ENCODE measurements at regions not wholly inside any gene's neighbourhood (a gene's known extent, or its start where the extent isn't known, plus 50 kb on each side); places are given as distances from the start of the nearest gene placed in this dataset.

DNA sequence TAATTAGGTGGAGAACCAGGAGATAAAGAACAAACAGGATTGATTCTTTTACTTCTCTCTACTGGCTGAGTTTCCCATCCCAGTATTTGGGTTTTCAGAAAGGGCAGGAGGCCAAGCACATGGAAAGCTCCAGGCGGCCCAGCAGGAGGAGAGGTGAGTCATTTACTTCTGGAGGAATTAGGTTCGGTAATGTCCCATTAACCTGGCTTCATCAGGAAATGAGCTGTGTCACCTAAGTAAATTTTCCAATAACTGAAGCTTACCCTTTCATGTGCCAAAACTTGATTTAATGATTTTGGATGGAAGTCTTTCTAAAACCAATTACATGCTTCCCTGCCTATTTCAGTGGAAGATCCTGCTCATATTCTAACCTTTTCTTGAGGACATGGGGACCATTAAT lies 257.6 kb upstream of the USP24 start:
- no peak overlapping the region for H3K4me3 ChIP-seq (ENCODE audit: low read depth, low read length)
- DNase-seq (ENCODE audit: low read depth) = no peak
- TF ChIP-seq, protein P1, sequence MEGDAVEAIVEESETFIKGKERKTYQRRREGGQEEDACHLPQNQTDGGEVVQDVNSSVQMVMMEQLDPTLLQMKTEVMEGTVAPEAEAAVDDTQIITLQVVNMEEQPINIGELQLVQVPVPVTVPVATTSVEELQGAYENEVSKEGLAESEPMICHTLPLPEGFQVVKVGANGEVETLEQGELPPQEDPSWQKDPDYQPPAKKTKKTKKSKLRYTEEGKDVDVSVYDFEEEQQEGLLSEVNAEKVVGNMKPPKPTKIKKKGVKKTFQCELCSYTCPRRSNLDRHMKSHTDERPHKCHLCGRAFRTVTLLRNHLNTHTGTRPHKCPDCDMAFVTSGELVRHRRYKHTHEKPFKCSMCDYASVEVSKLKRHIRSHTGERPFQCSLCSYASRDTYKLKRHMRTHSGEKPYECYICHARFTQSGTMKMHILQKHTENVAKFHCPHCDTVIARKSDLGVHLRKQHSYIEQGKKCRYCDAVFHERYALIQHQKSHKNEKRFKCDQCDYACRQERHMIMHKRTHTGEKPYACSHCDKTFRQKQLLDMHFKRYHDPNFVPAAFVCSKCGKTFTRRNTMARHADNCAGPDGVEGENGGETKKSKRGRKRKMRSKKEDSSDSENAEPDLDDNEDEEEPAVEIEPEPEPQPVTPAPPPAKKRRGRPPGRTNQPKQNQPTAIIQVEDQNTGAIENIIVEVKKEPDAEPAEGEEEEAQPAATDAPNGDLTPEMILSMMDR (IDR thresholded peaks at IDR 0.05; ENCODE audit: insufficient read depth, low read depth, low read length) = no peak

- DNase-seq (ENCODE audit: low read depth) = no peak
- no peak overlapping the region for H3K4me3 ChIP-seq (ENCODE audit: low read depth, low read length)
- TF ChIP-seq, protein P1 (IDR thresholded peaks at IDR 0.05; ENCODE audit: insufficient read depth, low read depth, low read length) = no peak
Measured at GRCh38 chr1:55472115-55472514, 257.0 kb upstream of the USP24 start.

GRCh38 chr1:55468142-55468795 lies 253.1 kb upstream of the USP24 start:
- no peak overlapping the region for H3K4me3 ChIP-seq (ENCODE audit: low read depth, low read length)
- DNase-seq (ENCODE audit: low read depth) = no peak
- TF ChIP-seq, protein P1 (IDR thresholded peaks at IDR 0.05; ENCODE audit: insufficient read depth, low read depth, low read length) = no peak

GRCh38 chr1:55466921-55467320 lies 251.8 kb upstream of the USP24 start:
- no peak overlapping the region for H3K4me3 ChIP-seq (ENCODE audit: low read depth, low read length)
- TF ChIP-seq, protein P1 (IDR thresholded peaks at IDR 0.05; ENCODE audit: insufficient read depth, low read depth, low read length) = no peak
- DNase-seq (ENCODE audit: low read depth) = no peak

- DNase-seq (ENCODE audit: low read depth) = no peak
- TF ChIP-seq, protein P1 (IDR thresholded peaks at IDR 0.05; ENCODE audit: insufficient read depth, low read depth, low read length) = no peak
- H3K4me3 ChIP-seq (ENCODE audit: low read depth, low read length) = no peak overlapping the region
Measured at GRCh38 chr1:55466373-55466772, 251.2 kb upstream of the USP24 start.

- H3K4me3 ChIP-seq (ENCODE audit: low read depth, low read length) = no peak overlapping the region
- TF ChIP-seq, protein P1 (IDR thresholded peaks at IDR 0.05; ENCODE audit: insufficient read depth, low read depth, low read length) = no peak
- peak; percentile 18 for DNase-seq (ENCODE audit: low read depth)
Measured at GRCh38 chr1:55464550-55464949, 249.4 kb upstream of the USP24 start.
